Memory B cell (primary cell): ENCODE measurements at regions not wholly inside any gene's neighbourhood (a gene's known extent, or its start where the extent isn't known, plus 50 kb on each side); places are given as distances from the start of the nearest gene placed in this dataset.

Source experiments
- ATAC-seq: fragments of 150-1000 bp; cut with Tn5 transposase; 2 replicates; pipeline ENCODE4 v1.10.0; 2021; ENCODE audit warnings: low read depth, mild to moderate bottlenecking, moderate library complexity
- DNase-seq, 2 donors: peaks; one replicate each; pipeline ENCODE4 v3.0.0; 2022; ENCODE audit warnings: low spot score in 2 of 2
- H3K27ac Mint-ChIP-seq: one replicate; pipeline ENCODE4 v1.8.0; 2022; ENCODE audit warnings: mild to moderate bottlenecking, moderate library complexity, mixed read lengths
- H3K27me3 Mint-ChIP-seq: one replicate; pipeline ENCODE4 v1.8.0; 2022; ENCODE audit warnings: mixed read lengths
- H3K36me3 Mint-ChIP-seq: one replicate; pipeline ENCODE4 v1.8.0; 2022; ENCODE audit warnings: mild to moderate bottlenecking, mixed read lengths
- H3K4me1 Mint-ChIP-seq: one replicate; pipeline ENCODE4 v1.8.0; 2022; ENCODE audit warnings: mixed read lengths
- H3K4me3 Mint-ChIP-seq: one replicate; pipeline ENCODE4 v1.8.0; 2022; ENCODE audit warnings: mild to moderate bottlenecking, moderate library complexity, mixed read lengths
- H3K9me3 Mint-ChIP-seq: one replicate; pipeline ENCODE4 v1.8.0; 2022; ENCODE audit warnings: mixed read lengths

DNA sequence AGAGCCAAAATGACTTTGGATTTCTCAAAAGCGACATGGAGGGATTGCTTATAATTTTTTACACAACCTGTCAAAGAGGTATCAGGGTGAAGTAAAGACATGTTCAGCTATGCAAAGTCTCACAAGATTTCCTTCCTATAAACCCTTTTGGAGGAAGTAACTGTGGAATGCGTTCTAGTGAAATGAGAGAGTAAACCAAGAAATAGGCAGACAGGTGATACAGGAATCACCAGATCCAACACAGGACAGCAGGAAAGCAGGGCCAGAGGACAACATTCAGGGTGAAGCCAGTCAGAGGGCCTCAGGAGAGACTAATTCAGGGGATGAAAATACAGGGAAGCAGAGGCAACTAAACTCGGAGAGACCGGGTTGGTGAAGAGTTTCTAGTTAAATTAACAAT is 90.4 kb upstream of the MTNR1B start:
- DNase-seq (no peak), ATAC-seq (no peak)
- H3K36me3 Mint-ChIP-seq: no peaks in the 10 kb centered on the region
- no peak overlapping the region for H3K4me3 Mint-ChIP-seq
- no peaks in the 10 kb centered on the region for H3K4me1 Mint-ChIP-seq
- H3K27me3 Mint-ChIP-seq: no peaks in the 10 kb centered on the region
- H3K9me3 Mint-ChIP-seq: peaks cover 4% of the 10 kb centered on the region
- no peak overlapping the region for H3K27ac Mint-ChIP-seq

GRCh38 chr11:92880381-92880780 is 89.1 kb upstream of the MTNR1B start:
- Mint-ChIP-seq H3K27me3 (no peaks in the 10 kb centered on the region), H3K9me3 (peaks cover 4% of the 10 kb centered on the region), H3K4me3 (no peak overlapping the region), H3K4me1 (no peaks in the 10 kb centered on the region), H3K36me3 (no peaks in the 10 kb centered on the region), H3K27ac (no peak overlapping the region)
- no peak for ATAC-seq
- DNase-seq: no peak

DNA sequence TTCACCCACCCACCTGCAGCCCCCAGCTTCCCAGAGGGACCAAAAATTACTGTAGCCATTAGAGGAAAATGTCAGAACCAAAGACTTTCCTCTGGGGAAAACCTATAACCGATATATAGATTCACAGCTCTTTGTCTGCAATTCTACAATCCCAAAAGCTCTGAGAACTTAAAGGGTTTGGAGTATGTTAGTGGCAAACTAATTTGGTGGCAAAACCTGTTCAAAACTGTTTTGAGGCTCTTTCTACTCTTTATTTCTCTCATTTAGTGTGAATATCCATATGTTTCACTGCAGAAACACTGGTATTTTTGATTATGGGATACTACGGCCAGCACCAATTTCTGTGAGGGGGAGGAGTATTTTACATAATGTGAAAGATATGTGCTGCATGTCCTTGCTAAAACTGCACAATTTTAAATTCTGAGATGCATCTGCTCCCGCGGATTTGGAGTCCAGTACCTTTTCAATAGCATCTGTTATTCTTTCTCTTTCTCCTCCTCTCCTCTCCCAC is 87.5 kb upstream of the MTNR1B start:
- Mint-ChIP-seq H3K27ac (no peak overlapping the region), H3K9me3 (peaks cover 4% of the 10 kb centered on the region), H3K27me3 (no peaks in the 10 kb centered on the region), H3K36me3 (no peaks in the 10 kb centered on the region), H3K4me3 (no peak overlapping the region), H3K4me1 (no peaks in the 10 kb centered on the region)
- no peak for DNase-seq
- no peak for ATAC-seq

DNA sequence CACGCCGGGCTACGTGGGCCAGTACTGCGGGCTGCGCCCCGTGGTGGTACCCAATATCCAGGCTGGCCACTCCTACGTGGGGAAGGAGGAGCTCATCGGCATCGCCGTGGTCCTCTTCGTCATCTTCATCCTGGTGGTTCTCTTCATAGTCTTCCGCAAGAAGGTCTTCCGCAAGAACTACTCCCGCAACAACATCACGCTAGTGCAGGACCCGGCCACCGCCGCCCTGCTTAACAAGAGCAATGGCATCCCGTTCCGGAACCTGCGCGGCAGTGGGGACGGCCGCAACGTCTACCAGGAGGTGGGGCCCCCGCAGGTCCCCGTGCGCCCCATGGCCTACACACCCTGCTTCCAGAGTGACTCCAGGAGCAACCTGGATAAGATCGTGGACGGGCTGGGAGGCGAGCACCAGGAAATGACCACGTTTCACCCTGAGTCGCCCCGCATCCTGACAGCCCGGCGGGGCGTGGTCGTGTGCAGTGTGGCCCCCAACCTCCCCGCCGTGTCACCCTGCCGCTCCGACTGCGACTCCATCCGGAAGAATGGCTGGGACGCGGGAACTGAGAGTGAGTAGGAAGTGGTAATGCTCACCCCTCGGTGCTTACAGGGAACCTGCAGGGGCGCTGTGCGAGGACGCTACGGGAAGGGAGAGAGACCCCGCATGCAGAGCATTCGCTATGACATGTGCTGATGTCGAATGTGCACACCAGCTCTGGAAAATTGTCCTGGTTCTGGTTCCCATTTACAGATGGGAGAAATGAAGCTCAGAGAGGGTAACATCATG is 86.4 kb upstream of the MTNR1B start:
- Mint-ChIP-seq H3K4me3 (no peak overlapping the region), H3K4me1 (no peaks in the 10 kb centered on the region), H3K27me3 (no peaks in the 10 kb centered on the region), H3K36me3 (no peaks in the 10 kb centered on the region), H3K9me3 (peaks cover 4% of the 10 kb centered on the region), H3K27ac (no peak overlapping the region)
- ATAC-seq: no peak
- no peak for DNase-seq

- Mint-ChIP-seq H3K4me1 (no peaks in the 10 kb centered on the region), H3K9me3 (peaks cover 2% of the 10 kb centered on the region), H3K4me3 (no peak overlapping the region), H3K27ac (no peak overlapping the region), H3K36me3 (no peaks in the 10 kb centered on the region), H3K27me3 (no peaks in the 10 kb centered on the region)
- ATAC-seq (no peak), DNase-seq (no peak)
These were observed 83.9 kb upstream of the MTNR1B start for GRCh38 chr11:92885600-92885999.

GRCh38 chr11:92886243-92886905 is 83.1 kb upstream of the MTNR1B start:
- peaks cover 2% of the 10 kb centered on the region for H3K9me3 Mint-ChIP-seq
- no peak overlapping the region for H3K27ac Mint-ChIP-seq
- H3K36me3 Mint-ChIP-seq: no peaks in the 10 kb centered on the region
- ATAC-seq: no peak
- no peak for DNase-seq
- H3K27me3 Mint-ChIP-seq: no peaks in the 10 kb centered on the region
- H3K4me1 Mint-ChIP-seq: no peaks in the 10 kb centered on the region
- H3K4me3 Mint-ChIP-seq: no peak overlapping the region

DNA sequence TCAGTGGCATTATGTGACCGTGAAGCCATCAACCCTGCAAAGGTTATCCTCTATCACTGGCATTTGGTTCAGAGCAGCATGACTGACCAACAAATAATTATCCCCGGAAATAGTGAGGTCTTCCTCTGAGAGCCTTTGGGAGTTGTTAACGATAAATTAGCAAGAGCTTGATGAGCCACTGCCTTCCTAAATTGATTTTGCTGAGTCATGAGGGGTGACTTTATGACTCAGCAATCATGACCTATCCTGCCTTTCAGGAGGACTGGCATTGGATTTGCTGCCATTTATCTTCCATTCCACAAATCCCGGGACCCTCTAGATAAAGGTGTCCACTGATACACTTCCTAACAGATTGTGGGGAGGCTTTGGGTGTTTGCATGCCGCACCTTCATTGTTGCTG is 80.8 kb upstream of the MTNR1B start:
- H3K4me1 Mint-ChIP-seq: no peaks in the 10 kb centered on the region
- H3K4me3 Mint-ChIP-seq: no peak overlapping the region
- DNase-seq: no peak

DNA sequence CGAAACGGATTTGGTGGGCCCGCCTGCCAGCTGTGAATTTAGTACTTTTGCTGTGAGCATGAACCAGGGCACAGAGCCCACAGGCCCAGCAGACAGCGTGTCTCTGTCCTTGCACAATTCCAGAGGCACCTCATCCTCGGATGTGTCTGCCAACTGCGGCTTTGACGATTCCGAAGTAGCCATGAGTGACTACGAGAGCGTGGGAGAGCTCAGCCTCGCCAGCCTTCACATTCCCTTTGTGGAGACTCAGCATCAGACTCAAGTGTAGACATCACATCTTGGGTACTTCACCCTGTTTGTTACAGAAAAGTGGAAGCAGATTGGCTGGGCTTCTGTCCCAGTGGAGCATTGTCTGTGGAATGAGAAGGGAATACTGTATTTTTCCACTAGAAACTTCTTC is 78.6 kb upstream of the MTNR1B start:
- Mint-ChIP-seq H3K27ac (no peak overlapping the region), H3K4me1 (no peaks in the 10 kb centered on the region), H3K36me3 (no peaks in the 10 kb centered on the region), H3K4me3 (no peak overlapping the region), H3K27me3 (no peaks in the 10 kb centered on the region), H3K9me3 (no peaks in the 10 kb centered on the region)
- no peak for DNase-seq
- ATAC-seq: no peak

More for the DNA sequence above, 80.8 kb upstream of the MTNR1B start:
- ATAC-seq: no peak
- Mint-ChIP-seq H3K27me3 (no peaks in the 10 kb centered on the region), H3K27ac (no peak overlapping the region), H3K9me3 (peaks cover 2% of the 10 kb centered on the region), H3K36me3 (no peaks in the 10 kb centered on the region)

DNA sequence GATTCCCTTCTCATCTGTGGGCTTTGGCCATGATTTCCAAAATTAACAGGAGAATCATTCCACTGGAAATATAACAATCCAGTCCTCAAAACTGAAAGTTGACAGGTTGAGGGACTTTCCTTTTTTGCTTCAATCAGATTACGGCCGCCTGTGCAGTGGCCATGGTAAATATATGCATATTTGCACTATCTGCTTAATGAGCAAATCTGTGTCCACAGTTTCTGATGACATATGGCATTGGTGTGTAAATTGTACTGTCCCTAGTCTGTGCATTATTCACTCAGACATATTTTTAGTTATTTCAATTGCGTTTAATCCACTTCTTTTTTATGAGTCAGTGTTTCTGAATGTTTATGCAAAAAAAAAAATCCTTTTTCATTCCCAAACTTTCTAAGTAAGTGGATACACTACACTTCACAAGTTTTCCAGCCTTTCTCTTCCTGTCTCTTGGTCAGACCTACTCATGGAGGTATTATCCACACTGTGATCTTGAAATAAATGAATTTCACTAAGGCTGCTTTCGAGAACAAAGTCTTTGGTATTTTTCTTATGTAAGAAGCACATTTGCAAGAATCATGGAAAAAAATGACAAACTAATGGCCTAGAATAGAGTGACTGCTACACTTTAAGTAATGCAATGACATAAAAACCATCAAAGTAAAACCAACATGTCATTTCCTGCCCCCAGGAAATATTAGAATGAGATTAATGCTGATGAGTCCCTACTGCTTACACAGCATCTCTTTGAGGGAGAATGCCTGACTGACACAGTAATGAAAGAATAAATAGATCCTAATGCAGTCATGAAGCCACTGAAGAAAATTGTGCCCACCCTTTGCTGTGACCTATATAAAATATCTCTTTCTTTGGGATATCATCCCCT is 76.4 kb upstream of the MTNR1B start:
- Mint-ChIP-seq H3K9me3 (no peaks in the 10 kb centered on the region), H3K4me3 (no peak overlapping the region), H3K4me1 (no peaks in the 10 kb centered on the region), H3K27ac (no peak overlapping the region), H3K36me3 (no peaks in the 10 kb centered on the region), H3K27me3 (no peaks in the 10 kb centered on the region)
- no peak for DNase-seq
- no peak for ATAC-seq

GRCh38 chr11:92894197-92894596 is 75.3 kb upstream of the MTNR1B start:
- no peaks in the 10 kb centered on the region for H3K9me3 Mint-ChIP-seq
- ATAC-seq (no peak), DNase-seq (no peak)
- H3K27me3 Mint-ChIP-seq: no peaks in the 10 kb centered on the region
- no peaks in the 10 kb centered on the region for H3K36me3 Mint-ChIP-seq
- no peak overlapping the region for H3K4me3 Mint-ChIP-seq
- no peaks in the 10 kb centered on the region for H3K4me1 Mint-ChIP-seq
- H3K27ac Mint-ChIP-seq: no peak overlapping the region

DNA sequence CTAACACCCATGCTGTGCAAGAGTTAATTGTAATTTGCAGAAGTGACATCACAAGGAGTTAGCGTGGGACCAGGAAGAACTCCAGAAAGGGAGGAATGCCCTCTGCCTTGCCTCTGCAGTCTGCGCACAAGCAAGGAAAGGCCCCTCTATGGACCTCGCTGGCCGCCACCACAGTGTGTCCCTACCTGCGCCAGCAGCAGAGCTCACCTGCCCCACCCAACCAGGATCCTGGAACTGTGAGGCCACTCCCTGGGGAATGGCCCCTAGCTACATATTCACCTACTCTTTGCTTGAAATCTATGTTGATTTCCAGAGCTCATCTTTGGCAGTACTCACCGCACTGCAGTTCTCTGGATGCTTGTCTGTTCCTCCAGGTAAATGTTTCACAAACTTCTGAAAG is 72.0 kb upstream of the MTNR1B start:
- Mint-ChIP-seq H3K36me3 (no peaks in the 10 kb centered on the region), H3K4me3 (no peak overlapping the region), H3K9me3 (peaks cover 2% of the 10 kb centered on the region), H3K27me3 (no peaks in the 10 kb centered on the region), H3K27ac (no peak overlapping the region), H3K4me1 (no peaks in the 10 kb centered on the region)
- no peak for DNase-seq
- ATAC-seq: no peak

DNA sequence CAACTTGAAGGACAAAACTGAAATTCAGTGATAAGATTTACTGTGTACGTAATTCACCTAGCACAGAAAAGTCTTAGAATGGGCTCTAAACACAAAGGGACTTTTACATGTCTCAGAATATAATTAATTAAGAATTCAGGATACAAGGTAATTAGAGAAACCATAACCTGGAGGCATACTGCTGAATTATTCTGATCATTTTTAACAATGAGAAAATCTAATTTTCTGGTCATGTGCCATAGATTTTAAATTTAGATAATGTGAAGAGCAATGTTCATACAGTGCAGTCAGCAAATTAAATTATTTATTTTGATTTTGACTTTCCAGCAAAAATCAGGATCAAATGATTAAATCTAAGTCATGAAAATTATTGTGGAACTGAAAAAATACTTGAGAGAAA is 67.0 kb upstream of the MTNR1B start:
- Mint-ChIP-seq H3K4me1 (no peaks in the 10 kb centered on the region), H3K9me3 (peaks cover 2% of the 10 kb centered on the region), H3K4me3 (no peak overlapping the region), H3K27me3 (no peaks in the 10 kb centered on the region), H3K36me3 (no peaks in the 10 kb centered on the region), H3K27ac (no peak overlapping the region)
- ATAC-seq: no peak
- no peak for DNase-seq

DNA sequence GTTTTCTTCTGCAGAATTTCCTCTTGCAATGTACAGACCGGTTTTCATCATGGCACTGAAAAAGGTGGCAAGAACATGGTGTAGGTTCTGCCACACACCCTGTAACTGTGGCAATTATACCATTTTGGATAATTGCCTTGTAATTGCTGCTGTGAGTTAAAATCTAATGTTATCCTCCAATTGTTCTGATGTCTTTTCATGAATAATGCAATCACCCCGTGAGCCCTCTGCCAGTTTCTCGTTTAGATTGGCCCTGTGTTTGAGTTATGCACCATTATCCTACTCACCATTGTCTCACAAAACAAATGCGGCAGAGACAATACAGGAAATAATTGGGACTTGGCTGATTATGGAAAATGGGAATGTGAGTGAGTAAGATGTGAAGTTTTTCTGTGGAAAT is 61.8 kb upstream of the MTNR1B start:
- H3K9me3 Mint-ChIP-seq: no peaks in the 10 kb centered on the region
- H3K27ac Mint-ChIP-seq: no peak overlapping the region

DNA sequence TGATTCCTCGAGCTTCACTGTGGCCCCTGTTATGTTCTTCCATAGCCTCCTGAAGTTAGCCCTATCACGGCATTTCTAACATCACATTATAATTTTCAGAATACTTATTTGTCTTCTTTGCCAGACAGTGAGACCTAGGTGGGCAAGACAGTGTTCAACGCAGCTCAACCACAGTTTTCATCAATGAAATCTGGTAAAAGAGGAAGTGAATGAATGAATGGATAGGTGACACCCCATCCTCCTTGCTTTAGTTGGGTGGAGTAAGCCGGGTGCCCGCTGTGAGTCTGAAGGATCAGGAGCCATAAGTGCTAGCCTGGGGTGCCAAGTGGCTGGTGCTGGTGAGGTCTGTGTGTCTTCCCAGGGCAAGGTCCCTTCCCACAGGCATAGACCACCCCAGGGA is 60.2 kb upstream of the MTNR1B start:
- Mint-ChIP-seq H3K9me3 (no peaks in the 10 kb centered on the region), H3K4me1 (no peaks in the 10 kb centered on the region), H3K27me3 (peaks cover 4% of the 10 kb centered on the region), H3K36me3 (no peaks in the 10 kb centered on the region), H3K4me3 (no peak overlapping the region), H3K27ac (no peak overlapping the region)
- ATAC-seq (no peak), DNase-seq (no peak)

More for the DNA sequence above, 61.8 kb upstream of the MTNR1B start:
- DNase-seq: no peak
- no peaks in the 10 kb centered on the region for H3K36me3 Mint-ChIP-seq
- no peak for ATAC-seq
- no peak overlapping the region for H3K4me3 Mint-ChIP-seq
- H3K4me1 Mint-ChIP-seq: no peaks in the 10 kb centered on the region
- no peaks in the 10 kb centered on the region for H3K27me3 Mint-ChIP-seq
